HCT116 (cell line): ENCODE measurements at regions not wholly inside any gene's neighbourhood (a gene's known extent, or its start where the extent isn't known, plus 50 kb on each side); places are given as distances from the start of the nearest gene placed in this dataset.

Experiments
- ATAC-seq: fragments of 200-7000 bp; cut with Tn5 transposase; 2 replicates; pipeline ENCODE4 v1.9.1; 2020; ENCODE audit warnings: mild to moderate bottlenecking, moderate library complexity
- BruUV-seq: library from RNA; stranded (reverse); fragments of 400-500 nt; replicated peaks from 2 replicates; lab custom pipeline; 2021; lab: Mats Ljungman, UMichigan
- CTCF ChIA-PET: fragments of 300-600 bp; sonication (Branson Sonifier 250); formaldehyde crosslinking; loops from one replicate; lab custom pipeline; 2021; ENCODE audit warnings: antibody characterized with exemption; lab: Charles Lee
- POLR2A ChIA-PET: fragments of 300-600, 350-600 bp; sonication (Branson Sonifier 250); formaldehyde crosslinking; loops from one replicate; lab custom pipeline; 2021; ENCODE audit warnings: antibody characterized with exemption; lab: Charles Lee
- RAD21 ChIA-PET, 2 experiments: fragments of 300-600 bp; sonication (Branson Sonifier 250); formaldehyde crosslinking; loops; one replicate each; lab custom pipeline; 2023; ENCODE audit warnings: low total read pairs in 2 of 2; ENCODE audit not compliant: uncharacterized antibody in 2 of 2, unreplicated experiment in 2 of 2, low non-redundant PET in 1 of 2; lab: Charles Lee
- DNase-seq: peaks from one replicate; pipeline ENCODE4 v3.0.0-alpha.2; 2010; ENCODE audit warnings: low read depth, low spot score
- H2AFZ ChIP-seq: fragments of 200-600 bp; shearing (Covaris generic), sonication (generic); 2 replicates; pipeline ENCODE4 v1.6.1; 2017; ENCODE audit warnings: low read depth, mixed run types, mixed read lengths, antibody characterized with exemption, low read length; ENCODE audit not compliant: poor library complexity, severe bottlenecking
- H3K27ac ChIP-seq: 2 replicates; pipeline ENCODE4 v1.5.1; 2012; ENCODE audit warnings: low read depth, low read length
- H3K27me3 ChIP-seq: fragments of 200-600 bp; sonication (generic); 2 replicates; pipeline ENCODE4 v1.6.1; 2016; ENCODE audit warnings: mixed run types, low read length, mixed read lengths; ENCODE audit not compliant: insufficient read depth
- H3K36me3 ChIP-seq, 2 experiments: fragments of 200-500 bp in 1 of 2; fragments of 200-600 bp in 1 of 2; sonication (Bioruptor generic) in 1 of 2; sonication (generic) in 1 of 2; 2 replicates each; pipeline versions ENCODE4 v1.5.1 to v1.6.1; 2014 to 2016; ENCODE audit warnings: low read length in 2 of 2, inconsistent platforms in 1 of 2, mixed read lengths in 1 of 2, mixed run types in 1 of 2; ENCODE audit not compliant: insufficient read depth in 2 of 2, control insufficient read depth in 1 of 2
- H3K4me1 ChIP-seq, 2 experiments: fragments of 200-600 bp in 1 of 2; sonication (generic) in 1 of 2; 2 replicates each; pipeline versions ENCODE4 v1.5.1 to v1.6.1; 2012 to 2017; ENCODE audit warnings: low read length in 2 of 2, inconsistent platforms in 1 of 2, mild to moderate bottlenecking in 1 of 2, mixed read lengths in 1 of 2, mixed run types in 1 of 2, moderate library complexity in 1 of 2; ENCODE audit not compliant: insufficient read depth in 2 of 2, control insufficient read depth in 1 of 2
- H3K4me2 ChIP-seq: fragments of 200-600 bp; sonication (generic); 2 replicates; pipeline ENCODE4 v1.6.1; 2017; ENCODE audit warnings: mixed run types, low read length, mixed read lengths
- H3K4me3 ChIP-seq, 2 experiments: fragments of 200-600 bp in 1 of 2; sonication (generic) in 1 of 2; replicated peaks in 1 of 2; 2 replicates each; pipeline ENCODE4 v1.5.1; 2011 to 2016; ENCODE audit warnings: low read length in 2 of 2, control low read depth in 1 of 2, low read depth in 1 of 2, mild to moderate bottlenecking in 1 of 2, mixed read lengths in 1 of 2, mixed run types in 1 of 2
- H3K79me2 ChIP-seq: fragments of 200-600 bp; sonication (generic); 2 replicates; pipeline ENCODE4 v1.6.1; 2017; ENCODE audit warnings: mild to moderate bottlenecking, mixed run types, low read length, moderate library complexity, mixed read lengths; ENCODE audit not compliant: insufficient read depth
- H3K9ac ChIP-seq: fragments of 200-600 bp; sonication (generic); 2 replicates; pipeline ENCODE4 v1.6.1; 2016; ENCODE audit warnings: low read length, mixed read lengths
- H3K9me2 ChIP-seq: fragments of 200-600 bp; sonication (generic), shearing (Covaris generic); 2 replicates; pipeline ENCODE4 v1.6.1; 2017; ENCODE audit warnings: mixed run types, mild to moderate bottlenecking, moderate library complexity; ENCODE audit not compliant: insufficient read depth
- H3K9me3 ChIP-seq, 2 experiments: fragments of 200-500 bp in 1 of 2; fragments of 200-600 bp in 1 of 2; sonication (Bioruptor generic) in 1 of 2; sonication (generic) in 1 of 2; 2 replicates each; pipeline ENCODE4 v1.6.1; 2014 to 2017; ENCODE audit warnings: low read length in 2 of 2, mixed read lengths in 2 of 2, inconsistent platforms in 1 of 2, low read depth in 1 of 2, mild to moderate bottlenecking in 1 of 2, mixed run types in 1 of 2, moderate library complexity in 1 of 2; ENCODE audit not compliant: control insufficient read depth in 1 of 2, insufficient read depth in 1 of 2
- H4K20me1 ChIP-seq: fragments of 200-600 bp; sonication (generic), shearing (Covaris generic); 2 replicates; pipeline ENCODE4 v1.6.1; 2017; ENCODE audit warnings: mixed run types, mild to moderate bottlenecking, moderate library complexity; ENCODE audit not compliant: insufficient read depth
- ELF1 ChIP-seq: IDR thresholded peaks from 2 replicates; pipeline ENCODE4 v1.6.1; 2012; ENCODE audit warnings: low read depth, borderline replicate concordance
- EZH2phosphoT487 ChIP-seq: fragments of 200-600 bp; IDR thresholded peaks from 2 replicates; pipeline ENCODE4 v1.6.1; 2018; ENCODE audit warnings: antibody characterized with exemption, borderline replicate concordance
- JUND ChIP-seq: IDR thresholded peaks from 2 replicates; pipeline ENCODE4 v1.6.1; 2012
- MAX ChIP-seq: IDR thresholded peaks from 2 replicates; pipeline ENCODE4 v1.6.1; 2012
- RAD21 ChIP-seq: IDR thresholded peaks from 2 replicates; pipeline ENCODE4 v1.6.1; 2012; ENCODE audit warnings: low read depth, mild to moderate bottlenecking
- REST ChIP-seq: IDR thresholded peaks from 2 replicates; pipeline ENCODE4 v1.6.1; 2012; ENCODE audit warnings: low read depth
- ZBTB33 ChIP-seq: IDR thresholded peaks from 2 replicates; pipeline ENCODE4 v1.6.1; 2011; ENCODE audit warnings: mild to moderate bottlenecking, low read length, moderate library complexity; ENCODE audit not compliant: insufficient replicate concordance; ENCODE audit errors: extremely low read depth
- intact Hi-C: fragments of 100-400 bp; cut with micrococcal nuclease; formaldehyde crosslinking; loops from 2 replicates; pipeline ENCODE4 v1.10.0; 2022

DNA sequence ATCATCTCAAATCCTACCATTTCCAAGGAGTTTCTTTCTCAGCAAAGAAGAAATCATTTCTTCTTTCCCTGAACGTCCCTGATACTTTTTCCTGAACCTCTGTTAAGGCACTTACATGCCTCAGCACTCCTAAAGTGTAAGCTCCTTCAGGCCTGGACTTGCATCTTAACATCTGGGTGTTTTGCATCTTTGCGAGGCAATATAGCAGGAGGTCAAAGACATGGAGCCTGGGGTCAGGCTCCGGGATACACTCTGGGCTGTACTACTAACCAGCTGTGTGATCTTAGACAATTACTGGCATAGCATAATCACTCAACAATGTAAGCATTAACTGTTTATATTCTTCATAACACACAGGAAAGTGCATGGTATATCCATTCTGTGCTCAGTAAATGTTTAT, 275.5 kb upstream of the BOD1L1 start (continued):
- no peak for TF ChIP-seq REST
- no peak for TF ChIP-seq RAD21

DNA sequence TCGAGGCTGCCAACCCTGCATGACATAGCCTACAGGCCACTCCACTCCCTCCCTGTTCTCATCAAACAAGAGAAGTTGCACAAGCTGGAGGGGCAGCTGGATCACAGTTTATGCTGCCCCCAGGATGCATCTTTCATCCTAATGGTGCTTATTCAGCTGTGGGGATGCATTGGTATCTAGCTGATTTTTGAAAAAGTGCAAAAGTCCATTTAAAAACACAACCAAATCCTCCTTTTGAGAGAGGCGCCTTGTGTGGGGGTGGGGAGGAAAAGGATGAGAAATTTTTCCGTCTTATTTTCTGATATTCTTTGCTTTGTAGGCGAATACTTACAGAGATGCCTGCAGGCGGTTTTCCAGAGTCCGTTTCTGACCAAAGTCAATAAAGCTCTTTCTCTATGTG, 276.4 kb upstream of the BOD1L1 start:
- ATAC-seq, result no peak
- H3K9me2 ChIP-seq, result no peaks in the 10 kb centered on the region
- no peak for DNase-seq
- H3K79me2 ChIP-seq, result no peaks in the 10 kb centered on the region
- intact Hi-C loops, result loop anchor here (10.0 kb wide), 1 partner anchor 61 kb away; no protein-coding TSS in a partner anchor
- no peak overlapping the region for H3K9ac ChIP-seq
- TF ChIP-seq JUND (no peak), RAD21 (no peak), ZBTB33 (no peak), ELF1 (no peak), MAX (no peak), EZH2phosphoT487 (no peak)
- TF ChIP-seq, all 23 proteins: peak for 0
- Histone ChIP-seq H2AFZ (no peak overlapping the region), H3K27me3 (no peaks in the 10 kb centered on the region), H3K4me3 (no peak overlapping the region), H3K4me1 (peaks cover 7 to 8% of the 10 kb centered on the region in 2 experiments; a peak in 3 of 4 replicates), H4K20me1 (no peaks in the 10 kb centered on the region), H3K4me2 (no peak overlapping the region), H3K36me3 (no peaks in the 10 kb centered on the region), H3K27ac (no peak overlapping the region), H3K9me3 (no peaks in the 10 kb centered on the region)
- POLR2A ChIA-PET, result no interaction called here
- CTCF ChIA-PET, result no interaction called here
- RAD21 ChIA-PET, result no interaction called here
- BruUV-seq, result no TSS peak
